HEK293 (cell line): ENCODE measurements at regions not wholly inside any gene's neighbourhood (a gene's known extent, or its start where the extent isn't known, plus 50 kb on each side); places are given as distances from the start of the nearest gene placed in this dataset.

Experiments used
- ZNF433 ChIP-seq: fragments of 450-650 bp; formaldehyde crosslinking; IDR thresholded peaks from 2 replicates; pipeline ENCODE4 v1.5.1; 2016; ENCODE audit warnings: missing biosample characterization, missing genetic modification characterization, low read depth
- ZNF513 ChIP-seq: fragments of 450-650 bp; IDR thresholded peaks from 2 replicates; pipeline ENCODE4 v1.5.1; 2018; ENCODE audit warnings: missing biosample characterization, missing genetic modification characterization
- ZNF830 ChIP-seq: fragments of 450-650 bp; IDR thresholded peaks from 2 replicates; pipeline ENCODE4 v1.5.0; 2018; ENCODE audit warnings: missing biosample characterization, missing genetic modification characterization, low read depth, mild to moderate bottlenecking, moderate library complexity
- TF ChIP-seq, protein P1 (sequence below): fragments of 450-650 bp; formaldehyde crosslinking; IDR thresholded peaks from 2 replicates; pipeline ENCODE4 v1.5.1; 2016; ENCODE audit warnings: missing biosample characterization, missing genetic modification characterization

- no peak for TF ChIP-seq ZNF513 (tag by site-specific recombination)
- TF ChIP-seq ZNF830 (tag by site-specific recombination) = no peak
- TF ChIP-seq, protein P1, sequence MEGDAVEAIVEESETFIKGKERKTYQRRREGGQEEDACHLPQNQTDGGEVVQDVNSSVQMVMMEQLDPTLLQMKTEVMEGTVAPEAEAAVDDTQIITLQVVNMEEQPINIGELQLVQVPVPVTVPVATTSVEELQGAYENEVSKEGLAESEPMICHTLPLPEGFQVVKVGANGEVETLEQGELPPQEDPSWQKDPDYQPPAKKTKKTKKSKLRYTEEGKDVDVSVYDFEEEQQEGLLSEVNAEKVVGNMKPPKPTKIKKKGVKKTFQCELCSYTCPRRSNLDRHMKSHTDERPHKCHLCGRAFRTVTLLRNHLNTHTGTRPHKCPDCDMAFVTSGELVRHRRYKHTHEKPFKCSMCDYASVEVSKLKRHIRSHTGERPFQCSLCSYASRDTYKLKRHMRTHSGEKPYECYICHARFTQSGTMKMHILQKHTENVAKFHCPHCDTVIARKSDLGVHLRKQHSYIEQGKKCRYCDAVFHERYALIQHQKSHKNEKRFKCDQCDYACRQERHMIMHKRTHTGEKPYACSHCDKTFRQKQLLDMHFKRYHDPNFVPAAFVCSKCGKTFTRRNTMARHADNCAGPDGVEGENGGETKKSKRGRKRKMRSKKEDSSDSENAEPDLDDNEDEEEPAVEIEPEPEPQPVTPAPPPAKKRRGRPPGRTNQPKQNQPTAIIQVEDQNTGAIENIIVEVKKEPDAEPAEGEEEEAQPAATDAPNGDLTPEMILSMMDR (tag by site-specific recombination) = no peak
- no peak for TF ChIP-seq ZNF433 (tag by site-specific recombination)
Measured at GRCh38 chr6:128759447-128759846, 123.5 kb upstream of the LAMA2 start.
